IMR-90 (cell line): ENCODE measurements at regions not wholly inside any gene's neighbourhood (a gene's known extent, or its start where the extent isn't known, plus 50 kb on each side); places are given as distances from the start of the nearest gene placed in this dataset.

Experiments
- ATAC-seq: fragments of 200-7000 bp; cut with Tn5 transposase; 2 replicates; pipeline ENCODE4 v1.9.1; 2020; ENCODE audit warnings: low read depth, mild to moderate bottlenecking, moderate library complexity
- BruUV-seq: library from RNA; stranded (reverse); fragments of 400-500 nt; replicated peaks from 2 replicates; lab custom pipeline; 2021; lab: Mats Ljungman, UMichigan
- CTCF ChIA-PET: fragments of 300-600 bp; formaldehyde crosslinking; extraction: SDS; loops from one replicate; lab custom pipeline; 2021; ENCODE audit warnings: antibody characterized with exemption; lab: Yijun Ruan, JAX
- POLR2A ChIA-PET: fragments of 300-600 bp; sonication (Branson Sonifier 250); formaldehyde crosslinking; loops from one replicate; lab custom pipeline; 2022; ENCODE audit warnings: antibody characterized with exemption; ENCODE audit not compliant: unreplicated experiment; lab: Charles Lee
- DNase-seq: peaks from one replicate; pipeline ENCODE4 v3.0.0; 2013
- H2AFZ ChIP-seq: replicated peaks from 2 replicates; pipeline ENCODE3; 2013; ENCODE audit warnings: low read length, mild to moderate bottlenecking; ENCODE audit not compliant: poor library complexity
- H2AK5ac ChIP-seq: 2 replicates; pipeline ENCODE4 v1.6.1; 2013; ENCODE audit warnings: low read depth, low read length, inconsistent platforms
- H2AK9ac ChIP-seq: replicated peaks from 2 replicates; pipeline ENCODE3; 2013; ENCODE audit warnings: mild to moderate bottlenecking, low read depth, low read length, moderate library complexity; ENCODE audit not compliant: poor library complexity
- H2BK120ac ChIP-seq: 2 replicates; pipeline ENCODE4 v1.6.1; 2013; ENCODE audit warnings: low read depth, low read length, inconsistent platforms
- H2BK15ac ChIP-seq: 3 replicates; pipeline ENCODE4 v1.6.1; 2013; ENCODE audit warnings: low read depth, low read length, inconsistent platforms
- H2BK20ac ChIP-seq: 2 replicates; pipeline ENCODE4 v1.6.1; 2013; ENCODE audit warnings: low read depth, mild to moderate bottlenecking, inconsistent platforms, low read length, moderate library complexity
- H2BK5ac ChIP-seq: 2 replicates; pipeline ENCODE4 v1.6.1; 2013; ENCODE audit warnings: mild to moderate bottlenecking, low read depth, low read length, inconsistent platforms; ENCODE audit not compliant: poor library complexity, severe bottlenecking
- H3K14ac ChIP-seq: replicated peaks from 2 replicates; pipeline ENCODE4 v1.6.1; 2013; ENCODE audit warnings: low read depth, low read length, inconsistent platforms
- H3K18ac ChIP-seq: 2 replicates; pipeline ENCODE4 v1.6.1; 2013; ENCODE audit warnings: low read depth, low read length, control low read depth
- H3K23ac ChIP-seq: 2 replicates; pipeline ENCODE4 v1.6.1; 2013; ENCODE audit warnings: low read depth, low read length, inconsistent platforms
- H3K27ac ChIP-seq: 2 replicates; pipeline ENCODE4 v1.5.1; 2013; ENCODE audit warnings: mild to moderate bottlenecking, control low read depth, low read length; ENCODE audit not compliant: insufficient read depth
- H3K27me3 ChIP-seq: 2 replicates; pipeline ENCODE4 v1.6.1; 2013; ENCODE audit warnings: low read length; ENCODE audit not compliant: control insufficient read depth, insufficient read depth
- H3K36me3 ChIP-seq: 2 replicates; pipeline ENCODE4 v1.6.1; 2013; ENCODE audit warnings: low read length, mixed read lengths; ENCODE audit not compliant: control insufficient read depth, insufficient read depth
- H3K4ac ChIP-seq: 2 replicates; pipeline ENCODE4 v1.6.1; 2013; ENCODE audit warnings: low read depth, low read length, inconsistent platforms
- H3K4me1 ChIP-seq: 2 replicates; pipeline ENCODE4 v1.6.1; 2013; ENCODE audit warnings: low read length, mixed read lengths; ENCODE audit not compliant: control insufficient read depth, insufficient read depth
- H3K4me2 ChIP-seq: 2 replicates; pipeline ENCODE4 v1.6.1; 2013; ENCODE audit warnings: low read depth, mild to moderate bottlenecking, control low read depth, low read length, moderate library complexity
- H3K4me3 ChIP-seq: 2 replicates; pipeline ENCODE4 v1.5.1; 2013; ENCODE audit warnings: low read depth, mild to moderate bottlenecking, control low read depth, low read length, moderate library complexity; ENCODE audit not compliant: insufficient read depth
- H3K56ac ChIP-seq: 2 replicates; pipeline ENCODE4 v1.6.1; 2013; ENCODE audit warnings: low read length, inconsistent platforms; ENCODE audit not compliant: insufficient read depth; ENCODE audit errors: extremely low read depth
- H3K79me1 ChIP-seq, 2 experiments: 2 replicates each; pipeline ENCODE4 v1.6.1; 2013; ENCODE audit warnings: low read length in 2 of 2, inconsistent platforms in 1 of 2, low read depth in 1 of 2
- H3K9ac ChIP-seq: 2 replicates; pipeline ENCODE4 v1.6.1; 2013; ENCODE audit warnings: low read depth, low read length, control low read depth
- H3K9me1 ChIP-seq: 2 replicates; pipeline ENCODE4 v1.6.1; 2013; ENCODE audit warnings: low read length, inconsistent platforms; ENCODE audit not compliant: insufficient read depth
- H3K9me3 ChIP-seq: 2 replicates; pipeline ENCODE4 v1.6.1; 2013; ENCODE audit warnings: low read length; ENCODE audit not compliant: control insufficient read depth, insufficient read depth
- H4K20me1 ChIP-seq: 2 replicates; pipeline ENCODE4 v1.6.1; 2013; ENCODE audit warnings: low read length, inconsistent platforms; ENCODE audit not compliant: insufficient read depth
- H4K5ac ChIP-seq: 2 replicates; pipeline ENCODE4 v1.6.1; 2013; ENCODE audit warnings: mild to moderate bottlenecking, low read depth, low read length, control low read depth
- H4K8ac ChIP-seq, 2 experiments: 2 replicates each; pipeline ENCODE4 v1.6.1; 2013; ENCODE audit warnings: low read depth in 2 of 2, low read length in 2 of 2, control low read depth in 1 of 2, inconsistent platforms in 1 of 2
- H4K91ac ChIP-seq: 2 replicates; pipeline ENCODE4 v1.6.1; 2013; ENCODE audit warnings: low read depth, low read length, inconsistent platforms; ENCODE audit not compliant: insufficient read depth
- BHLHE40 ChIP-seq: fragments of 150-350 bp; IDR thresholded peaks from 2 replicates; pipeline ENCODE4 v1.6.1; 2016; ENCODE audit warnings: mild to moderate bottlenecking, low read depth, low read length
- CEBPB ChIP-seq: IDR thresholded peaks from 2 replicates; pipeline ENCODE4 v1.6.1; 2012; ENCODE audit warnings: low read depth, low read length, improper control_type of control experiment
- CHD1 ChIP-seq: IDR thresholded peaks from 2 replicates; pipeline ENCODE4 v1.6.1; 2012; ENCODE audit warnings: low read depth, low read length, improper control_type of control experiment
- CTCF ChIP-seq: conservative IDR thresholded peaks from 2 replicates; pipeline ENCODE4 v1.5.1; 2012; ENCODE audit warnings: mild to moderate bottlenecking, low read depth, low read length, improper control_type of control experiment
- MAFK ChIP-seq: IDR thresholded peaks from 2 replicates; pipeline ENCODE4 v1.6.1; 2012; ENCODE audit warnings: low read depth, low read length, improper control_type of control experiment
- MAZ ChIP-seq: IDR thresholded peaks from 2 replicates; pipeline ENCODE4 v1.6.1; 2012; ENCODE audit warnings: low read depth, mild to moderate bottlenecking, low read length, improper control_type of control experiment, moderate library complexity, borderline replicate concordance
- MXI1 ChIP-seq: IDR thresholded peaks from 2 replicates; pipeline ENCODE4 v1.6.1; 2012; ENCODE audit warnings: low read depth, mild to moderate bottlenecking, low read length, moderate library complexity, borderline replicate concordance
- NFE2L2 ChIP-seq: fragments of 150-350 bp; IDR thresholded peaks from 2 replicates; pipeline ENCODE4 v1.6.1; 2016; ENCODE audit warnings: low read depth, mild to moderate bottlenecking, low read length
- POLR2A ChIP-seq: IDR thresholded peaks from 2 replicates; pipeline ENCODE4 v1.6.1; 2012; ENCODE audit warnings: mild to moderate bottlenecking, low read depth, low read length
- RAD21 ChIP-seq: IDR thresholded peaks from 2 replicates; pipeline ENCODE4 v1.6.1; 2012; ENCODE audit warnings: low read length, improper control_type of control experiment
- RCOR1 ChIP-seq: IDR thresholded peaks from 2 replicates; pipeline ENCODE4 v1.6.1; 2012; ENCODE audit warnings: mild to moderate bottlenecking, low read length, improper control_type of control experiment; ENCODE audit not compliant: insufficient replicate concordance
- RFX5 ChIP-seq: IDR thresholded peaks from 2 replicates; pipeline ENCODE4 v1.8.0; 2012; ENCODE audit warnings: low read depth, mild to moderate bottlenecking, low read length, moderate library complexity
- SMC3 ChIP-seq: fragments of 150-350 bp; IDR thresholded peaks from 2 replicates; pipeline ENCODE4 v1.6.1; 2016; ENCODE audit warnings: low read depth, mild to moderate bottlenecking, antibody characterized with exemption, low read length, moderate library complexity
- USF2 ChIP-seq: fragments of 150-350 bp; IDR thresholded peaks from 2 replicates; pipeline ENCODE4 v1.6.1; 2017; ENCODE audit warnings: mild to moderate bottlenecking, antibody characterized with exemption, low read length, low read depth
- WGBS, 2 experiments: methylation state at CpG; one replicate each; pipeline versions ENCODE4 v1.1.5 to v1.1.7; 2013; ENCODE audit warnings: missing lambda C conversion rate in 2 of 2; ENCODE audit not compliant: insufficient read length in 1 of 2; ENCODE audit errors: extremely low coverage in 2 of 2; 5-methylcytosine and 5-hydroxymethylcytosine counted together
- dilution Hi-C: fragments of 300-500 bp; cut with HindIII; formaldehyde crosslinking; loops from one replicate; pipeline ENCODE4 v1.14.3; 2018; ENCODE audit warnings: low sequenced_read_pairs; ENCODE audit not compliant: unreplicated experiment
- in situ Hi-C: fragments of 300-500 bp; cut with MboI; formaldehyde crosslinking; loops from 3 replicates; pipeline ENCODE4 v1.14.3; 2019; ENCODE audit warnings: low sequenced_read_pairs, inconsistent platforms, mixed read lengths
- intact Hi-C: fragments of 100-400 bp; cut with micrococcal nuclease; formaldehyde crosslinking; loops from 2 replicates; pipeline ENCODE4 v1.10.0; 2022

DNA sequence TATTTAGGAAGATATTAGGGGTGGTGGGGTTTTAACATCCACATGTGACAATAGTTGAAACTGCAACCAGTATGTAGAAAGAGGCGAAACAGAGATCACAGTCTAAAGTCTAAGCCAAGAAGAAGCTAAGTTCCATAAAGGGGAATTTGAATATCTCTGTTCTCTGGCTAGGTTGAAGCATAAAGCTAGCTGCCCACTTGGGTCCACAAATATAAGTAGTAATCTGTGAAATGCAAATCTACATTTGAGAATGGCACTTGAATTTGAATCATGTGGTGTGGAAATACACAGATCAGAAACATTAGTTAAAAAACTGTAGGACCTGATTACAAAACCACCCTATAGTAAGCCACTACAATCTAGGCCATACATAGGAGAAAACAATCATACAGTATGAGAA, 602.1 kb downstream of the LMO4 start:
- in situ Hi-C loops, result no loop called here
- no peak overlapping the region for H2BK15ac ChIP-seq
- H3K9ac ChIP-seq, result no peak overlapping the region
- H3K9me3 ChIP-seq, result no peaks in the 10 kb centered on the region
- ATAC-seq, result no peak
- no peak overlapping the region for H3K14ac ChIP-seq
- H4K91ac ChIP-seq, result no peak overlapping the region
- WGBS, 2 experiments, result 60% methylated on average over 1 of the region's 1 CpG; no CpG with 5 or more reads in 1 of the 2 experiments
- H4K5ac ChIP-seq, result no peak overlapping the region
- ChIA-PET CTCF (no interaction called here), POLR2A (no interaction called here)
- H2BK20ac ChIP-seq, result no peak overlapping the region
- H3K56ac ChIP-seq, result no peak overlapping the region
- H2BK120ac ChIP-seq, result no peak overlapping the region
- H4K8ac ChIP-seq, result no peak overlapping the region
- H3K27me3 ChIP-seq, result no peaks in the 10 kb centered on the region
- dilution Hi-C loops, result no loop called here
- BruUV-seq, result no TSS peak
- no peak overlapping the region for H3K23ac ChIP-seq
- no peak overlapping the region for H3K27ac ChIP-seq
- H4K20me1 ChIP-seq, result no peaks in the 10 kb centered on the region
- intact Hi-C loops, result no loop called here
- H3K36me3 ChIP-seq, result no peaks in the 10 kb centered on the region
- TF ChIP-seq RAD21 (no peak), BHLHE40 (no peak), RCOR1 (no peak), CHD1 (no peak), MAZ (no peak), USF2 (no peak), NFE2L2 (no peak), CEBPB (no peak), CTCF (no peak), MXI1 (no peak), MAFK (no peak), POLR2A (no peak), RFX5 (no peak), SMC3 (no peak)
- no peak overlapping the region for H3K4me3 ChIP-seq
- no peaks in the 10 kb centered on the region for H3K4me1 ChIP-seq
- H3K4ac ChIP-seq, result no peak overlapping the region
- no peak overlapping the region for H2BK5ac ChIP-seq
- H3K9me1 ChIP-seq, result no peaks in the 10 kb centered on the region
- DNase-seq, result no peak
- H2AK9ac ChIP-seq, result no peak overlapping the region
- H3K4me2 ChIP-seq, result no peak overlapping the region
- no peak overlapping the region for H3K18ac ChIP-seq
- no peak overlapping the region for H2AK5ac ChIP-seq
- no peaks in the 10 kb centered on the region for H3K79me1 ChIP-seq
- H2AFZ ChIP-seq, result no peak overlapping the region
